Stimulated activated naive CD4-positive, alpha-beta T cell treated with Interleukin-2 at 50 U/mL for 16 hours (primary cell): ENCODE measurements at regions not wholly inside any gene's neighbourhood (a gene's known extent, or its start where the extent isn't known, plus 50 kb on each side); places are given as distances from the start of the nearest gene placed in this dataset.

Experiments
- DNase-seq: peaks from one replicate; lab custom pipeline; 2025; lab: John Stamatoyannopoulos, UW

GRCh38 chr9:18350036-18350435 lies 123.9 kb upstream of the ADAMTSL1 start:
- no peak for DNase-seq

- no peak for DNase-seq
These were observed 122.9 kb upstream of the ADAMTSL1 start for GRCh38 chr9:18350995-18351595.

- no peak for DNase-seq
These were observed 121.2 kb upstream of the ADAMTSL1 start for GRCh38 chr9:18352711-18353110.

- no peak for DNase-seq
These were observed 120.5 kb upstream of the ADAMTSL1 start for GRCh38 chr9:18353473-18353872.

GRCh38 chr9:18357321-18357720 lies 116.6 kb upstream of the ADAMTSL1 start:
- no peak for DNase-seq

GRCh38 chr9:18358325-18358724 lies 115.6 kb upstream of the ADAMTSL1 start:
- DNase-seq, result no peak

GRCh38 chr9:18359335-18359734 lies 114.6 kb upstream of the ADAMTSL1 start:
- DNase-seq, result no peak

GRCh38 chr9:18360005-18360404 lies 113.9 kb upstream of the ADAMTSL1 start:
- no peak for DNase-seq

GRCh38 chr9:18361646-18362045 lies 112.3 kb upstream of the ADAMTSL1 start:
- no peak for DNase-seq

- DNase-seq, result no peak
These were observed 111.8 kb upstream of the ADAMTSL1 start for GRCh38 chr9:18362166-18362565.

GRCh38 chr9:18362901-18363685 lies 110.9 kb upstream of the ADAMTSL1 start:
- no peak for DNase-seq

GRCh38 chr9:18365651-18366050 lies 108.3 kb upstream of the ADAMTSL1 start:
- DNase-seq, result no peak

GRCh38 chr9:18366184-18366583 lies 107.8 kb upstream of the ADAMTSL1 start:
- DNase-seq, result no peak

- DNase-seq, result no peak
These were observed 105.7 kb upstream of the ADAMTSL1 start for GRCh38 chr9:18368206-18368605.

GRCh38 chr9:18371141-18371540 lies 102.8 kb upstream of the ADAMTSL1 start:
- no peak for DNase-seq

GRCh38 chr9:18371621-18372020 lies 102.3 kb upstream of the ADAMTSL1 start:
- no peak for DNase-seq

- DNase-seq, result no peak
These were observed 94.7 kb upstream of the ADAMTSL1 start for GRCh38 chr9:18379073-18379811.

GRCh38 chr9:18382243-18382642 lies 91.7 kb upstream of the ADAMTSL1 start:
- DNase-seq, result no peak

GRCh38 chr9:18384066-18384465 lies 89.9 kb upstream of the ADAMTSL1 start:
- no peak for DNase-seq

GRCh38 chr9:18385696-18386490 lies 88.1 kb upstream of the ADAMTSL1 start:
- DNase-seq, result no peak

GRCh38 chr9:18390393-18390792 lies 83.6 kb upstream of the ADAMTSL1 start:
- DNase-seq, result no peak
